ENCODE measurements at regions not wholly inside any gene's neighbourhood (a gene's known extent, or its start where the extent isn't known, plus 50 kb on each side); places are given as distances from the start of the nearest gene placed in this dataset.

GRCh38 chr7:25638590-25639244 is 410.4 kb upstream of the NPVF start:
- no peak for DNase-seq

- DNase-seq: no peak
These were observed 414.6 kb upstream of the NPVF start for GRCh38 chr7:25642849-25643248.

GRCh38 chr7:25643286-25643685 is 415.0 kb upstream of the NPVF start:
- DNase-seq: no peak

GRCh38 chr7:25643770-25644394 is 415.6 kb upstream of the NPVF start:
- no peak for DNase-seq

- DNase-seq: no peak
These were observed 418.6 kb upstream of the NPVF start for GRCh38 chr7:25646726-25647413.

- no peak for DNase-seq
These were observed 419.6 kb upstream of the NPVF start for GRCh38 chr7:25647872-25648271.

- DNase-seq: no peak
These were observed 424.1 kb upstream of the NPVF start for GRCh38 chr7:25652366-25652765.

GRCh38 chr7:25653384-25653783 is 425.1 kb upstream of the NPVF start:
- DNase-seq: no peak

- no peak for DNase-seq
These were observed 427.8 kb upstream of the NPVF start for GRCh38 chr7:25656071-25656470.

GRCh38 chr7:25656581-25657026 is 428.3 kb upstream of the NPVF start:
- no peak for DNase-seq

GRCh38 chr7:25658375-25658774 is 430.1 kb upstream of the NPVF start:
- DNase-seq: no peak

GRCh38 chr7:25659841-25660240 is 431.6 kb upstream of the NPVF start:
- no peak for DNase-seq

GRCh38 chr7:25662841-25663800 is 434.8 kb upstream of the NPVF start:
- DNase-seq: no peak

GRCh38 chr7:25663877-25664276 is 435.6 kb upstream of the NPVF start:
- DNase-seq: no peak

- DNase-seq: no peak
These were observed 436.3 kb upstream of the NPVF start for GRCh38 chr7:25664593-25664992.

- DNase-seq: no peak
These were observed 437.1 kb upstream of the NPVF start for GRCh38 chr7:25665374-25665773.

GRCh38 chr7:25665903-25666670 is 437.8 kb upstream of the NPVF start:
- no peak for DNase-seq

- no peak for DNase-seq
These were observed 438.4 kb upstream of the NPVF start for GRCh38 chr7:25666671-25667060.

GRCh38 chr7:25669281-25669781 is 441.0 kb upstream of the NPVF start:
- DNase-seq: no peak

GRCh38 chr7:25669961-25670841 is 441.9 kb upstream of the NPVF start:
- no peak for DNase-seq

GRCh38 chr7:25671111-25671510 is 442.8 kb upstream of the NPVF start:
- no peak for DNase-seq

All from EL (cell line).